ENCODE measurements at regions not wholly inside any gene's neighbourhood (a gene's known extent, or its start where the extent isn't known, plus 50 kb on each side); places are given as distances from the start of the nearest gene placed in this dataset.
A peak's percentile ranks its signal among the peaks of the same experiment; 100 is the strongest.

GRCh38 chr7:17487343-17487742 is 188.9 kb downstream of the AHR start:
- no peak for DNase-seq (ENCODE audit: low read depth)
- no peak for TF ChIP-seq CTCF (IDR thresholded peaks at IDR 0.05; ENCODE audit: insufficient read depth, low read depth, low read length, missing control alignments)
- no peak overlapping the region for H3K4me3 ChIP-seq (ENCODE audit: low read depth, low read length)

GRCh38 chr7:17488829-17489228 is 190.4 kb downstream of the AHR start:
- DNase-seq (ENCODE audit: low read depth) = no peak
- no peak for TF ChIP-seq CTCF (IDR thresholded peaks at IDR 0.05; ENCODE audit: insufficient read depth, low read depth, low read length, missing control alignments)
- no peak overlapping the region for H3K4me3 ChIP-seq (ENCODE audit: low read depth, low read length)

DNA sequence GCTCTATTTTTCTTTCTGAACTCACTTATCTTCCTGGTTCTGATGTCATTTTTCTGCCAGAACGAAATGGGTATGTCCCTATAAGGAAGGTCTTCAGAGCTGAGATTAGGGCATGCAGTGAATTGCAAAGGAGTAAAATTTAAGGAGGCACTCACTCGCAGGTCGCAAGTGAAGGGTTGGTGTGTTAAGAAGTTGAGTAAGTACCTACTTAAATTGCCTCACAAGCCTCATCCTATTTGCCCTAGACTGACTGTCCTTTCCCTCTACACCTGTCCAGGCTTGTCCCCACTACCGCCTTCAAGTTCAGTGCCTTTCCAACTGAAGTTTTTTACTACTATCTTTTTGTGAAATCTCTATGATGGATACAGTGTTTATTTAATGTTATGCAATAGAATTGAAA is 191.5 kb downstream of the AHR start:
- no peak for TF ChIP-seq CTCF (IDR thresholded peaks at IDR 0.05; ENCODE audit: insufficient read depth, low read depth, low read length, missing control alignments)
- no peak for DNase-seq (ENCODE audit: low read depth)
- no peak overlapping the region for H3K4me3 ChIP-seq (ENCODE audit: low read depth, low read length)

- no peak overlapping the region for H3K4me3 ChIP-seq (ENCODE audit: low read depth, low read length)
- no peak for TF ChIP-seq CTCF (IDR thresholded peaks at IDR 0.05; ENCODE audit: insufficient read depth, low read depth, low read length, missing control alignments)
- no peak for DNase-seq (ENCODE audit: low read depth)
Measured at GRCh38 chr7:17490825-17491224, 192.4 kb downstream of the AHR start.

DNA sequence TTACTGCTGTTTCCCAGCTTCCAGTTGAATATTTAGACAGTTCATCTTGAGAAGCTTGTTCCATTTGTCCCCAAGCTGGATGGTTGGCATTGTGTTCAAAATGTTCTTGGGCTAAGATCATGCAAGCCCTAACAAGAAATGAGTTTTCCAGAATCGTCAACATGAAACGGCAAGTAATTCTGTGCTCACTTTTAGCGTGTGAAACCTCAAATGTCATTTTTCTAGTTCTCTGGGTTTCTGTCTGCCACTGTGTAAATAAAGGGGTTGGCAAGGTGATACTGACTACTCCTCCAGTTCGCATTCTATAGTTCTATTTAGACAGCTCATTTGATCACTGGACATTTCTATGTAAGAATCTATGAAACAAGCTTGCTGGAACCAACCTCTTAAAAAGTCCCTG is 194.0 kb downstream of the AHR start:
- H3K4me3 ChIP-seq (ENCODE audit: low read depth, low read length) = no peak overlapping the region
- peak; percentile 66 for DNase-seq (ENCODE audit: low read depth)
- TF ChIP-seq CTCF (IDR thresholded peaks at IDR 0.05; ENCODE audit: insufficient read depth, low read depth, low read length, missing control alignments) = no peak

DNA sequence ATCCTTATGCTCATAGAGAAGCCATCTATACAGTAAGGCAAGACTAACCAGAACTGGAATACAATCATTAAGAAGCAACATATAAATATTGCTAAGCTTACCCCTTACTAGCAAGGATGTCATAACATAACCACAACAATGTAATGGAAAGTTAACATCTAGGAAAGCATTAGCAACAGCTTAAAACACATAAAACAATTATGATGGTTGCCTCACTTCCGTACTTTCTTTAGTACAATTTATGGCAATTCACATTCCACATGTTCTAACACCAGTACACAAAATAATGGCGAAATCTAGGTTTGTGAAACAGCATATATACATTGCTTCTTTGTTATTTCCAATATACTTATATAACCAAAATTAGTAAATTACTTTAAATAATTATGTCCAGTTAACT is 195.0 kb downstream of the AHR start:
- no peak overlapping the region for H3K4me3 ChIP-seq (ENCODE audit: low read depth, low read length)
- DNase-seq (ENCODE audit: low read depth) = no peak
- no peak for TF ChIP-seq CTCF (IDR thresholded peaks at IDR 0.05; ENCODE audit: insufficient read depth, low read depth, low read length, missing control alignments)

- H3K4me3 ChIP-seq (ENCODE audit: low read depth, low read length) = no peak overlapping the region
- DNase-seq (ENCODE audit: low read depth) = peak; percentile 57
- no peak for TF ChIP-seq CTCF (IDR thresholded peaks at IDR 0.05; ENCODE audit: insufficient read depth, low read depth, low read length, missing control alignments)
Measured at GRCh38 chr7:17495655-17496394, 197.4 kb downstream of the AHR start.

Measured in GM12865 (cell line).